ENCODE measurements at regions not wholly inside any gene's neighbourhood (a gene's known extent, or its start where the extent isn't known, plus 50 kb on each side); places are given as distances from the start of the nearest gene placed in this dataset.

- no peak overlapping the region for H3K4me3 Mint-ChIP-seq
- TF ChIP-seq CTCF (conservative IDR thresholded peaks at IDR 0.05) = no peak
- H2BK12ac ChIP-seq (ENCODE audit: insufficient read length, low read depth, low read length) = no peak overlapping the region
- no peaks in the 10 kb centered on the region for H3K23me2 ChIP-seq (ENCODE audit: insufficient read length, low read depth, low read length, poor library complexity, severe bottlenecking)
- no peaks in the 10 kb centered on the region for H3K9me3 ChIP-seq (ENCODE audit: control insufficient read depth, low read depth, low read length)
- H2AK5ac ChIP-seq (ENCODE audit: insufficient read length, low read length) = no peak overlapping the region
- H3K27ac ChIP-seq (ENCODE audit: insufficient read length, low read depth, low read length) = no peak overlapping the region
- no CpG with 5 or more reads among the region's 2 CpGs for WGBS (ENCODE audit: extremely low coverage, insufficient read length, low lambda C conversion rate)
- no peaks in the 10 kb centered on the region for H3K79me2 ChIP-seq (ENCODE audit: insufficient read depth, low read length)
- no peak overlapping the region for H3K4me2 ChIP-seq (ENCODE audit: insufficient read depth, insufficient read length, low read length)
- no peak overlapping the region for H2BK5ac ChIP-seq (ENCODE audit: insufficient read length, low read length)
- H3K27me3 Mint-ChIP-seq (ENCODE audit: low read depth) = no peaks in the 10 kb centered on the region
- DNase-seq = no peak
- no peak overlapping the region for H3K18ac ChIP-seq (ENCODE audit: insufficient read length, low read depth, low read length)
- no peak overlapping the region for H4K5ac ChIP-seq (ENCODE audit: insufficient read length, low read depth, low read length)
- no peaks in the 10 kb centered on the region for H3K36me3 Mint-ChIP-seq (ENCODE audit: insufficient read depth in 1 of 3, low read depth in 3 of 3)
- H3K27ac Mint-ChIP-seq = no peak overlapping the region
- H4K8ac ChIP-seq (replicated peaks; ENCODE audit: insufficient read length, low read depth, low read length) = no peak overlapping the region
- no peak overlapping the region for H3K23ac ChIP-seq (ENCODE audit: insufficient read length, low read depth, low read length)
- H3K27me3 ChIP-seq (ENCODE audit: insufficient read depth, low read length) = no peaks in the 10 kb centered on the region
- H3K4ac ChIP-seq (ENCODE audit: low read depth, low read length) = no peak overlapping the region
- H3K4me1 Mint-ChIP-seq = no peaks in the 10 kb centered on the region
- no peak overlapping the region for H2AFZ ChIP-seq (ENCODE audit: low read length)
- no peak overlapping the region for H3T11ph ChIP-seq (ENCODE audit: low read length)
- no peak overlapping the region for H2BK120ac ChIP-seq (ENCODE audit: low read depth, low read length, poor library complexity, severe bottlenecking)
- H3K9ac ChIP-seq (ENCODE audit: extremely low read depth, insufficient read length, low read length) = no peak overlapping the region
- H3K4me1 ChIP-seq (ENCODE audit: insufficient read depth, low read length) = no peaks in the 10 kb centered on the region
- no peak overlapping the region for H2BK20ac ChIP-seq (ENCODE audit: low read depth, low read length, poor library complexity, severe bottlenecking)
- no peak overlapping the region for H2BK15ac ChIP-seq (ENCODE audit: low read depth, low read length)
- no peaks in the 10 kb centered on the region for H3K9me3 Mint-ChIP-seq
- H4K91ac ChIP-seq (ENCODE audit: insufficient read length, low read depth, low read length) = no peak overlapping the region
- H3K79me1 ChIP-seq (ENCODE audit: insufficient read depth, low read depth, low read length, poor library complexity, severe bottlenecking) = no peaks in the 10 kb centered on the region
- H3K56ac ChIP-seq (ENCODE audit: insufficient read length, low read depth, low read length) = no peak overlapping the region
- no peak overlapping the region for H3K14ac ChIP-seq (ENCODE audit: insufficient read depth, low read length)
- no peaks in the 10 kb centered on the region for H4K20me1 ChIP-seq (ENCODE audit: control insufficient read depth, insufficient read depth, insufficient read length)
Measured at GRCh38 chr4:31592293-31592692, 872.1 kb downstream of the PCDH7 start.

Data from H9 (cell line).